ENCODE measurements at regions not wholly inside any gene's neighbourhood (a gene's known extent, or its start where the extent isn't known, plus 50 kb on each side); places are given as distances from the start of the nearest gene placed in this dataset.

- TF ChIP-seq, protein P1, sequence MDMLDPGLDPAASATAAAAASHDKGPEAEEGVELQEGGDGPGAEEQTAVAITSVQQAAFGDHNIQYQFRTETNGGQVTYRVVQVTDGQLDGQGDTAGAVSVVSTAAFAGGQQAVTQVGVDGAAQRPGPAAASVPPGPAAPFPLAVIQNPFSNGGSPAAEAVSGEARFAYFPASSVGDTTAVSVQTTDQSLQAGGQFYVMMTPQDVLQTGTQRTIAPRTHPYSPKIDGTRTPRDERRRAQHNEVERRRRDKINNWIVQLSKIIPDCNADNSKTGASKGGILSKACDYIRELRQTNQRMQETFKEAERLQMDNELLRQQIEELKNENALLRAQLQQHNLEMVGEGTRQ (IDR thresholded peaks at IDR 0.05; ENCODE audit: low read length): no peak
- TF ChIP-seq FOSL1 (IDR thresholded peaks at IDR 0.05; ENCODE audit: insufficient read depth, low read depth, low read length) (no peak), ATF3 (IDR thresholded peaks at IDR 0.05; ENCODE audit: insufficient read depth, low read depth, low read length) (no peak), SIX5 (IDR thresholded peaks at IDR 0.05; ENCODE audit: low read depth, low read length) (no peak), KDM5A (IDR thresholded peaks at IDR 0.05; ENCODE audit: low read length) (no peak)
Measured at GRCh38 chr10:34046506-34047034, 712.1 kb upstream of the NRP1 start (continued).

Data from H1 (cell line).